Effector CD8-positive, alpha-beta T cell (primary cell): ENCODE measurements at regions not wholly inside any gene's neighbourhood (a gene's known extent, or its start where the extent isn't known, plus 50 kb on each side); places are given as distances from the start of the nearest gene placed in this dataset.
"Not testable (repeated sequence)": the region's sequence is repeated elsewhere in the genome, so short reads cannot be mapped to it uniquely, and the experiment has no call there.

Experiments used
- DNase-seq: peaks from one replicate; lab custom pipeline; 2025; lab: John Stamatoyannopoulos, UW

DNA sequence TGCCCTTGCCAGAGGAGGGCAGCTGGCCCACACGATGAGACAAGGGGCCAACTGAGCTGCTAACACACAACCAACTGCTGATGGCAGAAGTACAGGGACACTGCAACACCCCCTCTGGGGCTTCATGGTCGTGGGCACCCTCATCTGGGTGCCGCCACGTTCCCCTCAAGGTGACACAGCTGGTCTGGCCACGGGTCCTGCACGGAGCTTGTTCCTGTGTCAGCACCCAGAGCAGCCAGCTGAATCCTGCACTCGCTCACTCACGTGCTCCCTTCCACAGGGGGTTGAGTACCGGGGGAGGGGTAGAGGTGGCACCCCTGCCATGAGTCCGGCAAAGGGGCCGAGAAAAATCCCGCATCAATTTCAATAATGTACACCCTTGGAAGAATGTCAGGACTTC is 1319.1 kb downstream of the REEP3 start:
- no peak for DNase-seq

- no peak for DNase-seq
Measured at GRCh38 chr10:64846700-64847099, 1325.5 kb downstream of the REEP3 start.

DNA sequence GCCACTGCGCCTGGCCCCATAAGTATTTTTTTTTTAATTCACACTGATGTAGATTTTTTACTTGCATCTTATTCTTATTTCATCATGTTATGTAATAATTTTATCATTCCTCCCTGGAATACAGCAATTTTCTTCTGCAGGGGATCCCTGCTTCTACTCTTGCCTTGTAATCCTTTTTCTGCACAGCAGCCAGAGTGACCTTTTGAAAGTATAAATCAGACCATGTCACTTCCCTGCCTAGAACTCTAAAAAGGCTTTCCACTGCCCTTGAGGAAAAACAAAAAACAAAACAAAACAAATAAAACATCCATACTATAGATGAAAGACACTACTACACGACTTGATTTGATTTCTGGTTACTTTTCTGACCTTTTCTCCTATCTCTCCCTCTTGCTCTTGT is 1334.7 kb downstream of the REEP3 start:
- DNase-seq: no peak

- no peak for DNase-seq
Measured at GRCh38 chr10:64859911-64860310, 1338.7 kb downstream of the REEP3 start.

DNA sequence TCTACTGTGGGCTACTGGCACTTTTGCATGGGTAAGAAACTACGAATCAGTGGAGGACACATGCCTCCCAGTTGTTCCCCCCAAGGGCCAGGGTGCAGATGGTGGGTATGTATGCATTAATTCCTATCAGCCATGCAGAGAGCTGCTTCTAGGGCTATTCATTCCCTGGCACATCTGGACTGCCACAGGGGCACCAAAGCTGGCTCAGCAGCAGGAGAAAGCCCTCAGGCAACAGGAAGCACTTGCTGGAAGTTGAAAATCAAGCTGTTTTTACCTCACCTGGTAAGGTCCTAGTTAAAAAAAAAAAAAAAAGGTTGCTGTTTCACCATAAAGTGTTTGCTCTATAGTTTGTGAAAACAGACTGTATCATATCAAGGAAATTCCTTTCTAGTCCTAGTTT is 1342.6 kb downstream of the REEP3 start:
- DNase-seq: no peak

DNA sequence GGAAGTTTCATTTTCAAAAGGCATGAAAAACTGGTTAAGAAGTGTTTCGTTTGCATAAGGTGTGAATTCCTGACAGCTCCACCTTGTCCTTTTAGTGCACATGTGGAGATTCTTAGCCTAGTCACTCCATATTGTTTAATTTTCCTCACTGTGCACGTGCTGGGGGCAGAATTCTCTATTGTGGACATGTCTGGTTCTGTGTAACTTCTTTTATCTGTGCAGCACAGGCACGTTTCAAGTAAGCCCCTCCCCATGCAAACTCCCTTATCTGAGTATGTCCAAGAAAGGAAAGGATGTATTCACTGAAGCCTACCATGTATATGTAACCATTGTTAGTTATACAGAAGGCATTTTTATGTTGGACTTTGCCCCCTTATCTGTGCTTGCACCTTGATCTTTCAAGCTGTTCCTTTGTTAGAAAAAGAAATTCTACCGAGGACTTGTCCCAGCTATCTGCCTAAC is 1346.3 kb downstream of the REEP3 start:
- DNase-seq: no peak

DNA sequence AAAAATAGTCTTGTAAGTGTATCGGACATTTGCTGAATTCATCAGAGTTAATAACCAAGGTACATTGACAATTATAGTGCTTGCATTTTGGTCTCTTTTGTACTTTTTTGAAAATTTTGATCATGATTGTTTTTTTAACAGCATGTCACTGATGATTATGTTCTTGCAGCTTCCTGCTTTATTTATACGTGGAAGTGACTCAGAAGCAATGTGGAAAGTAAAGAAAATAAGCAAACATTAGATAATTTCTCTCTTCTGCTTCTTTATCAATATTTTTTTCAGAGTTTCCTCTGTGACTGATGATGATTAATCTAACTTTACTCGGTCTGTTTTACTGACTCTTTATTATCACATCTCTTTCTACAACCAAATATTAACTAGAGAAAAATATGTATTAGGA is 1351.9 kb downstream of the REEP3 start:
- no peak for DNase-seq

GRCh38 chr10:64873959-64874358 is 1352.8 kb downstream of the REEP3 start:
- no peak for DNase-seq

DNA sequence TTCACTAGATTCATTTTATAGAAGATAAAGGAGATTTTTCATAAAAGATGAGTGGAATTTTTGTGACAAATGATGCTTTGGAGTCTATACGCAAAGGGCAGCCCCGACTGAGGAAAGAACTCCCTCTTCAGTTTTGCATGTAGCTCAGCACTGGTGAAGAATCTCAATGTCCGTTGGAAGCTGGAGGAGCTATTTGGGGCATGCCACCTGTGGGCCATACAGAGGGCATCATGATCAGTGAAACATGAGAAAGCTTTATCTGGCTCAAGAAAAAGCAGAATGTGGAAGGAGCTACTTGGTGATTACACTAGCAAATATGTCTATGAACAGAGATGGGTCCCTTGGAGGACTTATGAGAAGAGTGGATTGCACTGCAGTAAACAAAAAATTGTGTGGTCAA is 1359.3 kb downstream of the REEP3 start:
- DNase-seq: no peak

DNA sequence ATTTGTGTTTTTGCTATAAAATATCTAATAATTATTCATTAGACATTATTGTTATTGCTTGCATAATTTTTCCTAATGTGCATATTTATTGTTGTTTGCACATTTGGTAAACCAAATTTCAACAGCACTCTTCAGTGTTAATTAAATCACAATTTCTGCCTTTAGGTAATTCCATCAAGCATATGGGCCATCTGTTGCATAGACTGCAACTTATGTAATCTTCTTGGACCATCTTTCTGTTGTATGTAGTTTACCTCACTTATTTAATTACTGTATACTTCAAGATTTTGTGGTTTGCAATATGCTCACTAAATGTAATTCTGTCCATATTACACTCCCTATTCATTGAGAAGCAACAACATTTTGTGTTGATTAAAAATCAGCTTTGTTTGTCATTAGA is 1360.1 kb downstream of the REEP3 start:
- no peak for DNase-seq

DNA sequence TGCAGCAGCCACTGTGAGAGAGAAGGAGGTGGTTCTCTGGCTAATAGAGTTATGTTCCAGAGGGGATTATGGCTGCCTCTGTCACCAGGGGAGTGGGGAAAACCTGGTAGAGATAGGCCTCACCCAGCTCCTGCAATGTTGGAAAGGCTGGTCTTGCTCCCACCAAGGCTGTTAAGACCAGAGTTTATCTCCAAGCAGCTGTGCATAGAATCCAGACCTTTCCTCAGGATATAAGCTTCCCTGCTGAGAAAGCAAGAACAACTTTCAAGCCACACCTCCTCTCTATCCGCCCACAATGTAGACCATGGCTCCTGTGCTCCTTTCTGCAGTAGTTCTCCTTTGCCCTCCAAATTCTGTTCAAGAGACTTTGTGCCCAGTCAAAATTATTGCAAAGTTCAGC is 1375.4 kb downstream of the REEP3 start:
- DNase-seq: no peak

DNA sequence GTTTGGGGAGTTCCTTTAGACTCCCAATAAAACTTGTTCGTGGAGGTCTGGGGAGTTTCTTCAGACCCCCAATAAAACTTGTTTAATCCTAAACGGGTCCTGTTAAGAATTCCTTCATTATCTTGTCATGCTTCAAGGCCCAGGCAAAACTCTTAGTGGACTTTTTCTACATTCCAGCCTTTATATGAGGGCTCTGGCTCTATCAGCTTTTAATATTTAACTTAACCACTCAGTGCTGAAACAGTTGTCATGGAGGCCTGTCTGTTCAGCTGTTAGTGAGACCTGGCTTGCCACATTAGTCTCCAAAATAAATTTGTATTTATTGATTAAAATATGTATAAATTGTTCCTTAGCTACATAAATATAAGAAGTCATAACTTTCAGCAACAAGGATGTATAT is 1385.1 kb downstream of the REEP3 start:
- not testable (repeated sequence) for DNase-seq

GRCh38 chr10:64924306-64924705 is 1403.1 kb downstream of the REEP3 start:
- DNase-seq: not testable (repeated sequence)

DNA sequence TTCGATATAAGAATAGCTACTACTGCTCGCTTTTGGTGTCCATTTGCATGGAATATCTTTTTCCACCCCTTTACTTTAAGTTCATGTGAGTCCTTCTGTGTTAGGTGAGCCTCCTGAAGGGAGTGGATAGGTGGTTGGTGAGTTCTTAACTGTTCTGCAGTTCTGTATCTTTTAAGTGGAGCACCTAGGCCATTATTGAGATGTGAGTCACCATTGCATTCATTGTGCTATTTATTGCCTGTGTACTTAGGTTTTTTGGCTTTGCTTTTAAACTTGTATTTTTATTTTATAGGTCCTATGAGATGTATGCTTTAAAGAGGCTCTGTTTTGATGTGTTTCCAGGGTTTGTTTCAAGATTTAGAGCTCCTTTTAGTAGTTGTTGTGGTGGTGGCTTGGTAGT is 1430.8 kb downstream of the REEP3 start:
- no peak for DNase-seq

DNA sequence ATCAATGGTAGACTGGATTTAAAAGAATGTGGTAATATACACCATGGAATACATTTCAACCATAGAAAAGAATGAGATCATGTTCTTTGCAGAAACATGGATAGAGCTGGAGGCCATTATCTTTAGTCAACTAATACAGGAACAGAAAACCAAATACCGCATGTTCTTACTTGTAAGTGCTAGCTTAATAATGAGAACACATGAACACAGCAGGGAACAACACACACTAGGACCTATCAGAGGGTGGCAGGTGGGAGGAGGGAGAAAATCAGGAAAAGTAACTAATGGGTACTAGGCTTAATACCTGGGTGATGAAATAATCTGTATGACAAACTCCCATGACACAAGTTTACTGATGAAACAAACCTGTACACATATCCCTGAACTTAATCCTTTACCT is 1435.2 kb downstream of the REEP3 start:
- DNase-seq: no peak

DNA sequence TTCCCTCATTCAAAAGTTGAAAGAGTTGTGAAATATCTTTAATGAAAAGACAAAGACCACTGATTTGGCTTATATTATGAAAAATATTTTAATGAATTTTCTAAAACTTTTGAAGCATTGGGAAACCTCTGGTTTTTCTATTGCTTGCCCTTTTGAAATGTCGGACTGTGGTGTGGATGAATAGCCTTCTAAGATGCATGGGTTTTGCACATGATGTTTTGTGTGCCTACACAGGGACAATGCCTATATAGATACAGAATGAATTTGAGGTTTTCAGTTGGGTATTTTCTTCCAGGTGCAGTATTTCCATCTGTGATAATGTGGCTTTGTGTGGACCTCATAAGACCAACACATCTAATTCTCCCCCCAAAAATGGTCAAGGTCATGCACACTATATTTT is 1437.9 kb downstream of the REEP3 start:
- no peak for DNase-seq

GRCh38 chr10:64959883-64960282 is 1438.7 kb downstream of the REEP3 start:
- no peak for DNase-seq

GRCh38 chr10:64973391-64973790 is 1452.2 kb downstream of the REEP3 start:
- no peak for DNase-seq

GRCh38 chr10:64976150-64976549 is 1454.9 kb downstream of the REEP3 start:
- no peak for DNase-seq

GRCh38 chr10:64977915-64978314 is 1456.7 kb downstream of the REEP3 start:
- DNase-seq: no peak

- no peak for DNase-seq
Measured at GRCh38 chr10:64996886-64997285, 1475.7 kb downstream of the REEP3 start.

DNA sequence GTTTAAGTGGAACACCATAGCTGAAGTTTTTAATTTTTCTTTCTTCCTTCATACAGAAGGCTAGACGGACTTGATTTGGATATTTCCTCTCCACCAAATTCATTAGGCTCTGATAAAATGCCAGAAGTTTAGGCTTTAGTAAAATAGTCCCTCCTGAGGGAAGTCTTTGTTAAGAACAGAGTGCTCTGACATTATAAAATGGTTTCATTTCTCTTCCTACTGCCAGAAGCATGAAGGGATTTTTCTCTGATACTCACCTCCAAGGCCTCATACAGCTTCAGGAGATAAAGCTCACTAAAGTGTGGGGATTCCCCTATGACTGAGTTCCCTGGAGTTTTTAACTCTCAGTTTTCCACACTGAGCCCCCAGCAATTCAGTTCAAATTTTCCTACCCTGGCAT is 1489.6 kb downstream of the REEP3 start:
- DNase-seq: no peak

DNA sequence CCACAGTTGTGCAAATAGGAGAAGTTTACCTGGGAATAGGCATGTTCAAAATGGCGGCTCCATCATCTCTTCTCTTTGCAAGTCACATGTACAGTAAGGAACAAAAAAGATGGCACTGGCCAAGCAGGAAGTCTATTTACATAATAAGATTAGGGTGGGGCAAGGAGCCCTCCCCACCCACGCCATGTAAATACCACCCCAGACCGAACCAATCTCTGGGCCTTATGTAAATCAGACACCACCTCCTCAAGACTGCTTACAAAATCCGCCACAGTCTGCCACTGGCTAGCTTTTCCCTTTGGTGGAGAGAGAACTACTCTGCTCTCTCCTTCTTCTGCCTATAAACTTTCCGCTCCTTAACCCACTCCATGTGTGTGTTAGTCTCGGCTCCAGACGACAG is 1496.3 kb downstream of the REEP3 start:
- DNase-seq: no peak

DNA sequence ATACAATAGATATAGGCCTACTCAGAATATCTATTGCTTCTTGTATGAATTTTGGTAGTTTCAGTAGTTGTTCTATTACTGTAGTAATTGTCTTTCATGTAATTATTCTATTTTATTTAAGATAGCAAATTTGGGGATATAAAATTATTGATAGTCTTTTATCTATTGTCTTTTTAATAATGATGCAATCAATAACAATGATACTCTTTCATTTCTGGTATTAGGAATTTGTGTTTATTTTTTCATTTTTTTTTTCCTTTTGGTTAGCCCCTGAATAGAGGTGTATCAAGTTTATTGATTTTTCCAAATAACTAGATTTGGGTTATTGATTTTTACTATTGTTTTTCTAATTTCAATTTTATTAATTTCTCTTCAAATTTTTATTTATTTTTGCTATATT is 1503.7 kb downstream of the REEP3 start:
- DNase-seq: no peak

GRCh38 chr10:65030263-65030662 is 1509.1 kb downstream of the REEP3 start:
- DNase-seq: no peak
